NCI-H1436 (cell line): ENCODE measurements at regions not wholly inside any gene's neighbourhood (a gene's known extent, or its start where the extent isn't known, plus 50 kb on each side); places are given as distances from the start of the nearest gene placed in this dataset.
A peak's percentile ranks its signal among the peaks of the same experiment; 100 is the strongest.

Experiments used
- DNase-seq: peaks from one replicate; lab custom pipeline; 2025; lab: John Stamatoyannopoulos, UW

DNA sequence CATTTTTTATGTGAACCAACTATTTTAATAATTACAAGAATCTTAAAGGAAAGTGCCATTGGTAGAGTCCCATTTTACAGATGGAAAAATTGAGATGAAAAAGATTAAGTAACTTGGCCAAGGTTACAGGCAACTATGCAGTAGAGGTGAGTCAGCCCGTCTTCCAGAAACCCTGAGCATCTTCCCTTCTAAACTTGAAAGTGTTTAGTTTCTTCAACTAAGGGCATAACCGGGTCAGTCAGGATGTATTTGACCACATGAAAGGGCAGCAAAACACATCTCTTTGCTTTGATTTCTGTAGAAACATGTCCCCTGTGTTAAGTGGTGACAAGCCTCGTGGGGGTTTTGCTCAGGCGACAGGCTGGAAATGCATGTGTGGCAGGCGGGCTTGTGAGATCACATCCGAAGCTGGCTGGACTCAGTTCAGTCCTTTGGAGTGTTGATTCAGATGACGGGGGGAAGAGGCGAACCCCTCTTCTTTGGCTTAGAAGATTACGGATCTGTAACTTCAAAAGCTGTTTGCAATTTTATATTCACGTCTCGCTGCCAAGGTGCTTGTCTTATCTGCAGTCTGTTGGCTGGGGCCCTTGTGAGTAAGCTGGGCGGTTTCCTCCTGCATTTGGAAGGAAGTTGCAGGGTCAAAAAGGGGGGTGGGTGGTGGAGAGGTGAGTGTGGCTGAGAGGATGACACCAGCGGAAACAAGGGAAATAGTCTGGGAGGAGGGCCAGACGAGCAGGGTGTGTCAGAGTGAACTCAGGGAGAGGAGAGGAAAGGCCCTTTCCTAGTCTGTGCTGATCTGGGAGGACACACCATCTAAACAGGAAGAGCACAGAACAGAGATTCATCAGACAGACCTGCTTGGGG is 78.9 kb upstream of the RPS23 start:
- no peak for DNase-seq

- no peak for DNase-seq
Measured at GRCh38 chr5:82356021-82356420, 77.9 kb upstream of the RPS23 start.

DNA sequence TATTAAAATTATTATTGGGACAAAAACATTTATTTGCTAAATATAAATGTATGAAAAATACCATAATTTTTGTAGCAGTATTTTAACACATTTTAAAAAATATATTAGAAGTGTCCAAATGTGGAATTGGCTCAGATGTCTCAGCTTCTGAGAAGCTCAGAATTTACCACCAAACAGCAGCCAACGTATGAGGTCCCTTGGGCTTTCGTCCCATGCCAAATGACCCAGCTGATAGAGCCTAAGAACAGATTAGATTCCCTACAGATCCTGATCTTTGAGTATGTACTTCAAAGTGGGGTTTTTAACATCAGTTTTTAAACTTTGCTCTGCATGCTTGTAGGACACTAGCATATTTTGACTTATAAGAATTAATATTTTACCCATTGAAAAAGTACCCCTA is 77.3 kb upstream of the RPS23 start:
- no peak for DNase-seq

DNA sequence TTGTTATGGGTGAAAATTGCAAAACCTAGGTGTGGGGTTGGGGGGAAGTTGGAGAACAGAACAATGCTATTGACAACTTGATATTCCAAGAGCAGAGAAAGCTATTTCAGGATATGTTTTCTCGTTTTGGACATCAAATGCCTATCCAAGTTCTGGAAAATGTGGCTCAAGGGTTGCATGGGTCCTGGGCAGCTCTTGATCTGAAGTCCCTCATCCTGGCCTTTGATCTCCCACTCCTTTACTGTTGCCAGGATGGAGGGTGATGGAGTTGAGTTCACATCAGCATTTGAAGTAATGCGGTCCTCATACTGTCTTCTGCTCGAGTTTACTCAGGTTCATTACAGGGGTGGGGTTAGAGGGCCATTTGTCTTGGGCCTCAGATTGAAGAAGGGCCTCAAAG is 76.9 kb upstream of the RPS23 start:
- DNase-seq = no peak

DNA sequence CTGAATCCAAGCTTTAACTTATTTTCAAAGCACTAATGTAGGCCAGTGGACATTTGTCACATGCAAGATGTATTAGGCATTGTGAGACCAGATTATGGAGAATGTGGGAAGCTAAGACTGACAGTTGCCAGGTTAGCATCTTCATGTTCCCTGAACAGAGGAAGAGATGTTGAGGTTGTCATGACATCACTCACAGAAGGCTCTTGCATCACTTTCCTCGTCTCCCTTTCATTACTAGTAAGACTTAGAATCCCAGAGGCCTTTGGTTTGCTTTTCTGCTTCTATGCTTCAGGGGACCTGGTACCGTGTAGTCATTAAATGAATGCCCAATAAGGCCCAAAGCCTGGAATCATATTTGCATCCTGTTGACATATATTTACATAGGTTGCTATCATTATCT is 76.4 kb upstream of the RPS23 start:
- no peak for DNase-seq

- no peak for DNase-seq
Measured at GRCh38 chr5:82353522-82353921, 75.4 kb upstream of the RPS23 start.

- no peak for DNase-seq
Measured at GRCh38 chr5:82352146-82352791, 74.1 kb upstream of the RPS23 start.

- peak; percentile 32 for DNase-seq
Measured at GRCh38 chr5:82351754-82352145, 73.6 kb upstream of the RPS23 start.

GRCh38 chr5:82351297-82351696 is 73.1 kb upstream of the RPS23 start:
- DNase-seq = no peak

DNA sequence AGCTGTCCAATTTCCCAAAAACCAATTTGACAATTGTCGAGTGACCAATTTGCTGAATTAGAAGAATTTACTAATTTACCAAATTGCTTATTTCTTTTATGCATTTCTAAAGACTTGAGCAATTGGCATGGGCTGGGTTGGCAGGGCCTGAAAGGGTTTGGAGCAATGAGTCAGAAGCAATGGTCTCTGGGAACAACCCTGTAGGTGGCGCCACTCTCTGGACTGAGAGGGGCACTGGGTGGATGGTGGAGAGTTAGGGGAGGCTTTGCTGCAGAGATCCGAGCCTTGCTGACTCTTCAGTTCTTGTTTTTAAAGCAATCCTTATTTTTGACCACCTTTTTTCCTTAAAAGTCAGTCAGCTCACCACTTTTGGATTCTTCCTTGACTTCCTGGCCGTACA is 71.5 kb upstream of the RPS23 start:
- DNase-seq = no peak

DNA sequence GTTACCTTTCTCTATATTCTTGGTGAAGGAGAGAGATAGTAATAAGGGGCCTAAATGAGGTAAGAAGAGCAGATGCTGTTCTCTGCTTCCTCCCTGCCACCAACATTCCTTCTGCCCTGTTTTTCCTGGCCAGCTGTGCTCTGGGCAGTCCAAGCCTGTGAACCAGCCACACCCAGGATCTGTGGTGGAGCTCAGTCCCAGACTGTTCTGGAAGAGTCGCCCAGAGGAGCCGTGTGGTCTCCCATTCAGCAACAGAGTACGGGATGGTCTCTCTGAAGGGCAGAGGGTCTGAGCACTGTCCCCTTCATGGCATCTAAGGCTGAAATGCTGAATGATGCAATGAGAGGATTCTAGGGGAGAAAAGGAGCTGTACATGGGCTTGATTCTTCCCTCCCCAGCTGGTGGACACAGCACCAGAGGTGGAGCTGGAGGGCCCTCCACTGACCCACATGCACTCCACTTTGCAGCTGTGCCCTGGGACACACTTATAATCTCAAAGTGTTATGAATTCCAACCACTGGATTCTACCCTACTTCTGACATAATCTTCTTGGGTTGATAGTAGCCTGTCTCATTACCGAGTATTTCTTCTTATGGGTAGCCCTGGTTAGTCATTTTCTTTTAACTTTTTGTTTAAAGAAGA is 70.8 kb upstream of the RPS23 start:
- no peak for DNase-seq

DNA sequence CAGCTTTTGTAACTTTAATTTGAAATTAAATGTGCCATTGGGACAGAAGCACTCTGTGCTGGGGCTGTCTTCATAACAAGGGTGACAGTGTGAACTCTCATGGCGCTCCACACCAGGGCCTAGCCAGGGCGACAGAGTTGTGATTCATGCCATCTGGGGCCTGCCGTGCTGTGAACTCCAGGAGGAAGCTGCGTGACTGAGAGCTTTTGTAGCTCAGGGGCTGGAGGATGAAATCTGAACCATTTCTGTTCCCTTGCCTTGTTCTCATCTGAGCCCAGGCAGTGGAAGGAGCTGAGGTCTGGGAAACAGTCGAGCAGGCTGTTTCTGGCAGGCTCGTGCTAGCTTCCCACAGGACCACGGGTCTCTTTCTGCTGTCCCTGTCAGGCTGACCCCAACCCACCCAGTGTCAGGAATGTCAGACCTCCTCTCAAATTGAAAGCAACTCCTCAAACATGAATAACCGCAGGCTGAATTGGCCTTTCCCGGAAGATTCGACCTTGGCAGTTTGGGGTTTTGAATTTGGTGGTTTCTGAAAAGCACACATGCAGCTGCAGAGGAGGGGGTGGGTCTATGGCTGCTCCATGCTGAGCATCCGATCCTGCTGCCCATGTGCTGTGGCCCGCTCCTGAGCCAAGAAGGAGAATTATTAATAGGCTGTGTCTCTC is 69.2 kb upstream of the RPS23 start:
- DNase-seq = no peak

DNA sequence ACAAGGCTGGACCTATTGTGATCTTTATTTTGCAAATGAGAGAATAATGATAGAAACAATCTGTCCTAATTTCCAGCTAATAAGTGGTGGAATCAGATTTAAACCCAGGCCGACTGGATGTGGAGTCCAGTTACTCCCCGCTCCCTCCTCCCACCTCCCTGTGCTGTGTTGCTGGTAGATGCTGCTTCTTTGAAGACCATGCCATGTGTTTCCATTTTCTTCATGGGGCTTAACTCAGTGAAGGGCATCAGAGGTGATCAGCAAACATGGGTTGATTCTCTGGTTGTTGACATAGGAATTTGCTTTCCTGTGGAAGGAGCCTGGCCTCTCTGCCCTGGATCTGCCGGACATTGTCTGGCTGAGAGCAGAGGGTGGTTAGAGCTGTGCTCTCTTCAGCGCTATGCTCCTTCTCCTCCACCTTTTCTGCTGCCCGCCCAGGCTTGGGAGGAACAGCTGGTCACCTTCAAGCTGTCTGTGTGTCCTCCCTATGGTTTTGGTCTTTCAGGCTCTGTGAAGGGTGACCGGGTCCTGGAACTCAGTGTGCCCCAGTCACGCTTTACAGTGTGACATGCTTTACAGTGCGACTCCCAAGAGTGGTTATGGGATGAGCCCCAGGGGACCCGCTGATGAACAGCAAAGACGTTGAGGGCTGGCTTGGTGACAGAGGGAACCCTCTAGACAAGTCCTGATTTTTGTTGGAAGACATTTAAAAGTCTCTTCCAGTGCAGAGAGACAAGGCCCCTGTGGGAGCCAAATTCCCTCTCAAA is 68.4 kb upstream of the RPS23 start:
- peak; percentile 14 for DNase-seq

DNA sequence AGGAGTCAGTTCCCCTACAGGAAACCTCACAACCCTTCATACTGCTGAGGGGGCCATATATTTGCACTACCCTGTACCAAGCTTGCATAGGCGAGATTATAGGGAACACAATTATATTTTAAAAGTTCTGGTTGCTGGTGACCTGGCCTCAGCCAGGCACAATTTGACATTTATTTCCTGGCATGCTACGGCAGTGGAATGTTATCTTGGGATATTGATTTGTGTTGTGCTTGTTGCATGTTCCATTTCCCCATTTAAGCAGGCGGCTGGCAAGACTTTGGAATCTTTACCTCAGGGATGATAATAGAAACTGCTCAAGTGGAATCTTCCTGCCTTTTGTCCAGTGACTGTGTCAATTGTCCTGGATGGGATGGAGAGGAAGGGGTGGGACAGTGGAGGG is 67.0 kb upstream of the RPS23 start:
- no peak for DNase-seq

GRCh38 chr5:82341325-82341724 is 63.2 kb upstream of the RPS23 start:
- DNase-seq = no peak

DNA sequence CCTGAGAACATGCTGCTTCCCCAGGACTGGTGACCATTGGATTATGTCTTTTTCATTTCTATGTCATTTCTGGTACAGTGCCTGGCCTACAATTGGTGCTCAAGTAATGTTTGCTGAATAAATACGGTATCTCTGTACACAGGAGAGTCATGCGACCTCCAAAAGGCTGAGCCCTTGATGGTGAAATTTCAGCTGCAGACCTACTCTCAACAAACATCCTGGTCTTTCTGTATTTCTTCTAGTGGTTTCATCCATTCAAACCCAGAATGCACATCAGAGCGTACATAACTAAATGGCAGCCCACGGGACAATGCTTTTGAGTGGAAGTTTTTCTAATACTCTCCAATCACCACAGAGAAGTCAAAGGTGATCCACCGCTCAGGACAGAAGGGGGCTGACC is 62.6 kb upstream of the RPS23 start:
- DNase-seq = no peak

GRCh38 chr5:82339792-82340191 is 61.6 kb upstream of the RPS23 start:
- no peak for DNase-seq

GRCh38 chr5:82338771-82339373 is 60.7 kb upstream of the RPS23 start:
- DNase-seq = no peak

DNA sequence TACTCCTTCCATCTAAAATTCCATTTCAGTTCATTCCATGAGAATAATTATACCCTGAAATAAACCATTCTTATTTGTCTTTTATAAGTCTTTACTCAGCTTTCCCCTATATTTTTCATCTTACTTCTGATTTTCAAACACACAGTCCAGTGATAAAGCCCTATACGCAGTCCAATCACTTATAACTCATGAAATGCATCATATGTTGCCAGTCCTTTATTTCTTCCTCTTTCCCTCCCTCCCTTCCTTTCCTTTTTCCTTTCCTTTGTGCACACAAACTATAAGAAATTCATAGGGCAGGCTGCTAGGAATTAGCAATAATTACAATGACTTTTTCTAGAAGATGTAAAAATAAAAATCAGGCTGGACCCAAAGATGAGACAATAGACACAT is 58.8 kb upstream of the RPS23 start:
- no peak for DNase-seq

DNA sequence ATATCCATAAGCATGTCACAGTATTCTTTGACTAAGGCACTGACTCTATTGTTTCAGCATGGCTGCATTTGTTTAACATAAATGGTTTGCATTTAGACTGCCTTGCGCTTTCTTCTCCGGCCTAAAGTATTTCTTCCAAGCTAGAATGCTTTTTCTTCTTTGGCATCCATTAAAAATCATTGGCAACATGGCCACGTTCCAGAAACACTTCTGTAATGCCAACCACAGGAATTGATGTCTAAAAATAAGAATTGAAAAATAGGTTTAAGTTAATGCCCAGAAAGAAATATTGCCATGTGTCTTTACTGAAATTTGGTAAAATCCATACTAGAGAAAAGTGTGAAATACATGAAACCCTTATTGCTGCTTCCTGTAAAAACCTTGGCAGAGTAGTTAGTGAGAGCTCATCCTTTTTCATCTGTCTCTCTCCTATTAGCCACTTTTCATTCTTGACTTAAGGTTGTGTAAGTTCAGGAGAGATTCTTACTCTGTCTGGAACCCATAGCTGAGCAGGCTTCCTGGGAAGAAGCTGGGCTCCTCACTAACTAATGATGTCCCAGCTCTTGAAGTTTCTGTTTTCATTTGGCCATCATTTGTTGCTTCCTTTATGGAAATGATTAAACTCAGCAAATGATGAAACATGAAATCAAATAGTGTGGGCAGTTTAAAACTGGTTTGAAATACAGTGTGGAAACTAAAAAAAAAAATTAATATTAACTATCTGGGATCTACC is 58.2 kb upstream of the RPS23 start:
- DNase-seq = no peak

GRCh38 chr5:82335806-82336205 is 57.7 kb upstream of the RPS23 start:
- DNase-seq = no peak
